GM18907 (cell line): ENCODE measurements at regions not wholly inside any gene's neighbourhood (a gene's known extent, or its start where the extent isn't known, plus 50 kb on each side); places are given as distances from the start of the nearest gene placed in this dataset.

Experiments used
- ATAC-seq: cut with Tn5 transposase; IDR thresholded peaks from one replicate; pipeline ENCODE4 v1.9.1; 2021; ENCODE audit warnings: mild to moderate bottlenecking, moderate library complexity; ENCODE audit not compliant: unreplicated experiment

- ATAC-seq = no peak
Observed at GRCh38 chr4:174122705-174123104, 160.8 kb downstream of the FBXO8 start.

DNA sequence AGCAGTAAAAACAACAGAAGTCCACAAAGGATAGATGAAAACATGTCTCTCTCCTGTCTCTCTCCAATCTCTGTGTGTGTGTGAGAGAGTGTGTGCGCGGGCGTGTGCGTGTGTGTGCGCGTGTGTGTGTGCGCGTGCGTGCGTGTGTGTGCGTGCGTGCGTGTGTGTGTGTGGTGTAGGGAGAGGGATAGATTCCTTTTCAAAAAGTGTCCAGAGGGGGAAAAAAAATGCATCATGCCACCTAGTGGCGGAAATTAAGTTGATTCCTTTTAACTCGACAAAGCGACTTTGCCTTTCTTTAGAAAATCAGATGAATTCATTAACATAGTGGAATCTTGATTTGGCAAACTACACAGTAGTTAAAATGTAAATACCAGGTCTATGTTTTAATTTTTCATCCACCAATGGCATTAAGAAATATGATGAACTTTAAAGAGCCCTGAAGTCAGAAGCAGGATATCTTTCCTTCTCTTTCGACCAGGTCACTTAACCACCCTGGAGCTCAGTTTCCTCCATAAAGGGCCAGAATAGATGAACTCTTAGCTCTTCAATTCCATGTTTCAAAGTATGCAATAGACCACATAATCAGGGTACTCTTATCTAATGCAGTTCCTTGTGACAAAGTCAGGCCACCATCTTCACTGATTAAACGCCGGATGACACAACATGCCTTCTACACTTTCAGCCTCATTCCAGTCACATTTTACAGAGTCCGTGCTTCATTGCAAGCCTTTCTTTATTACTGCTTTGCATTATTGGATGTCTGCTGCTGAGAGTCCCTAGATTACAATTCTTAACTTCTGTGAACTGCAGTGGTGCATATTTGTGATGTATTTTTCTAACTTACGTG lies 162.8 kb downstream of the FBXO8 start:
- ATAC-seq = no peak

- ATAC-seq = no peak
Observed at GRCh38 chr4:174119830-174120229, 163.6 kb downstream of the FBXO8 start.

DNA sequence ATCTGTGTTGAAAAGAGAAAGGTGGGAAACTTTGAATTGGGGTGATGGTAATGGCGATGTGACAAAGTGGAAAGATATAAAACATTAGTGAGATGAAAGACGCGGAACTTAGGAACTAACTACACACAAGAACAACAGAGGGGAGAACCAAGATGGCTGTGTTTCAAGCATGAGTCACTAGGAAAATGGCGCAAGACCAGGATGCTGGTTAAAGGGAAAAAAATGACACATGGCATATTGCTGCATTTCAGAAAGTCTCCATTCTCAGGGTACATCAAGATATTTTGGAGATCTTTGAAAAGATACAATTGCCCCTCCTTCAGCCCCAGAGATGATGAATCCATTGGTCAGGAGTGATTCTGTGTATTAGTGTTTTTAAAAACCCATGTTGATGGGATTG lies 164.4 kb downstream of the FBXO8 start:
- no peak for ATAC-seq

- ATAC-seq = no peak
Observed at GRCh38 chr4:174118171-174118570, 165.3 kb downstream of the FBXO8 start.

DNA sequence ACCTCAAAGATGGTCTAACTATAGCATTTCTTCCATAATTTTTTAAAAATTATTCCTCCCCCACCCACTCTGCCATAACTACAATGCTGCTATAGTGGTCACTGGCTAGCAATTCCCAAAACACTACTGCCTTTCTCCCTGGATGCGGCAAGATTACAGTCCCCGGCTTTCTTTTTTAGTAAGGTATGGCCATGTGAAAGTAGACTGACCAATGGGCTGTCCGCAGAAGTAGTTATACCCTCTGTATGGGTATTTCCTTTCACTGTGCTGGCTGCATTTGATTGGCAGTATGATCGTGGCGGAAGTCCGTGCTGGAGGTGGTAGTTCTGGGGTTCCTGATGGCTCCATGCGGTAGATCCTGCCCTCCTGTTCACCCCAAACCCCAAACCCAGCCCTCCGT lies 166.0 kb downstream of the FBXO8 start:
- ATAC-seq = no peak

GRCh38 chr4:174116021-174116420 lies 167.4 kb downstream of the FBXO8 start:
- ATAC-seq = no peak

DNA sequence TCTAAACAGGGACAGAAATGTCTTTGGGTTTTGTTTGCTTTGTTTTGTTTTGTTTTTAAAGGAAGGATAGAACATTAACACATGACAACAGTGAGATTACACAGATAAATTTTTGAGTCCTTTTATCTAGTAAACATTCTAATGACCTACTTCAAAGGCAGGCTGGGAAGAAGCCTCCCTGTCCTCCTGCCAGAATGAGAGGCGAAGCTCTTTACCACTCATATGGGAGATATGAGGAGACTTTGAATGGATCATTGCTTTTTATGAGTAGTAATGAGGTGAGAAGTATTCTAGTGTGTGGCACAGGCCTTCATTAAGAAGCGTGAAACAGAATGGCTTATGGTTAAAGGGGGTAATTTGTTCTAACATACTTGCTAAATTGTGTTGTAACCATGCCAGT lies 172.0 kb downstream of the FBXO8 start:
- no peak for ATAC-seq

DNA sequence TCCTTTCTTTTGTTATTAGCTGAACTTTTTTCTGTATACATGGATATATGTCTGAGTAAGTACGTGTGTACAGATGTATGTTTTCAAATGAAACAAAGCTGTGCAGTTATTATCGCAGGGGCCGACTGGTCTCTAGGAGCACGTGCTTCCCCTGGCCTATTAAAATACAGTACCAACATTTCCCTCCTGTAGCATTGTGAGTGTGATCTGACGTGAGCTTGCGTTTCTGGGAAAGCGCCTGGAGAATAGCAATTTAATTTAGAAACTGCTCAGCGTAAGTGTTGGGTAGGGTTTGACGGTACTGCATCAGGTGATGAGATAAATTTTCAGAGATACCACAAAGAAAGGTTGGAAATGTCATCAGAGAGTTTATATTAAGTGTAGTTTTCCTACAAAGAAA lies 173.3 kb downstream of the FBXO8 start:
- no peak for ATAC-seq

- no peak for ATAC-seq
Observed at GRCh38 chr4:174107746-174108354, 175.6 kb downstream of the FBXO8 start.

GRCh38 chr4:174105202-174105601 lies 178.3 kb downstream of the FBXO8 start:
- no peak for ATAC-seq

- ATAC-seq = no peak
Observed at GRCh38 chr4:174100910-174101309, 182.6 kb downstream of the FBXO8 start.

DNA sequence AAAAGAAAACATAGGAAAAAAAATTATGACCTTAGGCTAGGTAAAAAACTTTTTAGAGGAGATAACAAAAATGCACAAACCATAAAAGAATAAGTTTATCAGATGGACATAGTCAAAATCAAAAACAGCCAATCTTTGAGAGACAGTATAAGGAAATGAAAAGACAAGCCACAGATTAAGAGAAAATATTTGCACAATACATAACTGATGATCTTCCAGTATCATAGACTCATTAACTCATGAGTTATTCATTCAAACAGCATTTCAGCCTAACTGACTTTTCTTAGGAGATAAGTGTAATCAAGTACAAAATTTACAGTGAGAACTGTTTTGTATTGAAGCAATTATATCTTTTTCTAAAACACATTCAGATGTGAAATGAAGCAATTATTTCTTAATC lies 183.8 kb downstream of the FBXO8 start:
- ATAC-seq = peak; percentile 70

DNA sequence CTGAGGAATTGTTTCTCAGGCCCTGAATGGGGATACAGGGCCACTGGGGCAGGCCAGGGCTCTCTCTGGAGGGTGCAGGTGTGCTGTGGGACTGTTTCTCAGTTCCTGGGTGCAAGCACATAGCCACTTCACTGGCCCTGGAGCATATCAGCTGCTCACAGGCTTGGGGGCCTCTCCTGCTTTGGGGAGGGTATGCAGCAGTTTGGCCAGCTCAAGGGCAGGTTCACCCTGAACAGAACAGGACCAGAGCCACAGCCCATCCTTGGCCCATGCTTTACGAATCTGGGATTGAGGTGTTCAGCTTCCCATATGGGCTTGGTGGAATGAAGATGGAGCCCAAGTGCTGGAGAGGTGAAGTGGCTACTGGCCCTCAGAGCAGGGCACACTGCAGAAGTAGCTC lies 186.5 kb downstream of the FBXO8 start:
- no peak for ATAC-seq

- no peak for ATAC-seq
Observed at GRCh38 chr4:174096456-174096855, 187.0 kb downstream of the FBXO8 start.

DNA sequence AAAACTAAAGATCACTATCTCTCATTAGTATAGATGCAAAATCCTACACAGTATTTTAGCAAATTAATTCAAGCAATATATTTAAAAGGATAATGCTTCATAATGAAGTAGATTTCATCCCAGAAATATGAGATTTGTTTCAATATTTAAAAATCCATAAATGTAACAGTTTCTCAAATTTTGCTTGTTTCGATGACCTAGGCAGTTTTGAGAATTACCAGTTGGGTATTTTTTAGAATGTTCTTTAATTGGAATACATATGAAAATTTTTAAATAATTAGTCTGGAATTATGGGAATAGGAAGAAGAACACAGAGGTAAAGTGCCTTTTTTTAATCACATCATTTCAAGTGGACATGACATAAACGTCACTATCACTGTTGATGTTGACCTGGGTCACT lies 192.3 kb downstream of the FBXO8 start:
- no peak for ATAC-seq

DNA sequence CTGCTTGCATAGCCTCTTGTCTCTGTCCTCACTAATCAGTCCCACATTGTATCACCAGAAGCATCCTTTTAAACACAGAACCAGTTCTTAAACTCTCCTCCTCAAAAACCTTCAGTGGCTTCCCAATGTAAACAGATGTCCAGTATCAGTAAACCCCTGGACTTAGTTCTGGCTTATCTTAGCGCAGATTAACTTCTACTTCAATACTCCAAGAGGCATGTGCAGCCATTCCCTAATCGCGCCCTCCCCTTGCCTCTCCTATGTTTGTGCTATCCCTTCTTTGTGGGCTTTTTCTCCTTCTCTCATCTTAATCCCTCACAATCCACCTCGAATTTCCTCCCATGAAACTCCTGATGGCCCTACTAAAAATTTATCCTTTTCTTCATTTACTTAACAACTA lies 193.8 kb downstream of the FBXO8 start:
- no peak for ATAC-seq

- no peak for ATAC-seq
Observed at GRCh38 chr4:174088795-174089194, 194.7 kb downstream of the FBXO8 start.

- ATAC-seq = no peak
Observed at GRCh38 chr4:174086829-174087799, 196.4 kb downstream of the FBXO8 start.

DNA sequence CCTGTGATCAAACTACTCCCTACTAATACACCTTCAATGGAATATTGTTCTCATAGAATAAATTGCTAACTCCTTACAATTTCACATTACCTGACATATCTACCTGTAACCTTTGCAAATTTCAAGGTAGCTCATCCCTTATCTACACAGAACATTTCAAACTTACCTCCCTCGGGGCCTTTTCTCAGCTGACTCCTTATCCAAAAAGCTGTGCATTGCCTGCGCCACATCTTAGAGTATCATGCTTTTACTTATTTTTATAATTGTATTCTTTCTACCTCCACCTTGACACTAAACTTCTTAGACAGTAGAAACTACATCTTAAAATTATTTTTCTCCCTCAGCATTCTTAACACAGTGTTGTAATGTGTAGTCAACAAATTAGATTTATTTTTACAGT lies 198.5 kb downstream of the FBXO8 start:
- ATAC-seq = no peak

DNA sequence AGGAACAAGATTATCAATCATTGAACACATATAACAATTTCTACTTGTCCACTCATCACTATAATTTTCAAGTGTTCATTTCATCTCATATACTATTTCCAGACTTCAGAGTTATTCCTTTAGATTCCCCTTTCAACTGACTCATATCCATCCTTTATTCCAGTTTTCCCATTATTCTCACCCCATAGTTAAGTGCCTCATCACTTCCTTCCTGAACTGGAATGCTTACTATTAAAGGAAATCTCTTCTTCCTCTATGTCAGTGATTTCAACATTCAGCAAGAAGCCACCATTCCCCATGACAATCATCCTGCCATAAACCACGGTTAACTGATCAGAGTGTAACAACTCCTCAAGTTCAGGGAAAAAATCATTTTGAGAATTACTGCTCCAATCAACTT lies 198.9 kb downstream of the FBXO8 start:
- ATAC-seq = no peak
